HepG2 (cell line): ENCODE measurements at regions not wholly inside any gene's neighbourhood (a gene's known extent, or its start where the extent isn't known, plus 50 kb on each side); places are given as distances from the start of the nearest gene placed in this dataset.

ENCODE experiments used
- ATAC-seq: fragments of 200-7000 bp; cut with Tn5 transposase; 3 replicates; pipeline ENCODE4 v1.9.1; 2020; ENCODE audit warnings: mild to moderate bottlenecking, moderate library complexity
- BruUV-seq: library from RNA; stranded (reverse); fragments of 400-500 nt; replicated peaks from 2 replicates; lab custom pipeline; 2021; lab: Mats Ljungman, UMichigan
- CTCF ChIA-PET: fragments of 300-600 bp; formaldehyde crosslinking; extraction: SDS; loops from one replicate; lab custom pipeline; 2021; ENCODE audit warnings: low total read pairs, inconsistent platforms, low intra/inter-chr PET ratio; lab: Yijun Ruan, JAX
- POLR2A ChIA-PET: fragments of 350-600 bp; sonication (Branson Sonifier 250); formaldehyde crosslinking; loops from one replicate; lab custom pipeline; 2020; ENCODE audit warnings: antibody characterized with exemption, inconsistent platforms; lab: Yijun Ruan, JAX
- DNase-seq: peaks from one replicate; pipeline ENCODE4 v3.0.0-alpha.2; 2015; ENCODE audit warnings: low spot score
- FAIRE-seq: peaks from 3 replicates; lab custom pipeline; 2011; peaks lifted over from hg19 to GRCh38; lab: Jason Lieb, UNC
- H2AFZ ChIP-seq: one replicate; pipeline ENCODE4 v1.6.1; 2011; ENCODE audit warnings: low read length, inconsistent platforms
- H3K27ac ChIP-seq: fragments of 300-600 bp; 3 replicates; pipeline ENCODE4 v1.8.0; 2011; ENCODE audit warnings: mixed run types, mild to moderate bottlenecking, mixed read lengths, low read length, inconsistent platforms; ENCODE audit not compliant: insufficient read depth; ENCODE audit errors: extremely low read length
- H3K27me3 ChIP-seq, 2 experiments: fragments of 200-600 bp in 1 of 2; 2 replicates in 1 of 2; 3 replicates in 1 of 2; pipeline versions ENCODE4 v1.6.0 to v1.8.0; 2011; ENCODE audit warnings: low read length in 2 of 2, mild to moderate bottlenecking in 2 of 2, moderate library complexity in 2 of 2, inconsistent platforms in 1 of 2; ENCODE audit not compliant: insufficient read depth in 2 of 2, control insufficient read depth in 1 of 2
- H3K36me3 ChIP-seq, 2 experiments: fragments of 200-600 bp in 1 of 2; replicated peaks in 1 of 2; 2 replicates in 1 of 2; 3 replicates in 1 of 2; pipeline versions ENCODE4 v1.5.1 to v1.8.0; 2011; ENCODE audit warnings: low read length in 2 of 2, inconsistent platforms in 1 of 2; ENCODE audit not compliant: insufficient read depth in 2 of 2, control insufficient read depth in 1 of 2
- H3K4me1 ChIP-seq: 2 replicates; pipeline ENCODE4 v1.5.1; 2012; ENCODE audit warnings: low read length, inconsistent platforms; ENCODE audit not compliant: insufficient read depth
- H3K4me2 ChIP-seq: 2 replicates; pipeline ENCODE4 v1.6.0; 2011; ENCODE audit warnings: low read depth, low read length, inconsistent platforms
- H3K4me3 ChIP-seq, 3 experiments: fragments of 200-600 bp in 1 of 3; sonication (generic), shearing (Covaris generic) in 1 of 3; replicated peaks in 1 of 3; 2 replicates each; pipeline ENCODE4 v1.5.1; 2011 to 2016; ENCODE audit warnings: low read length in 3 of 3, inconsistent platforms in 2 of 3, low read depth in 2 of 3, mild to moderate bottlenecking in 2 of 3, control low read depth in 1 of 3, mixed read lengths in 1 of 3; ENCODE audit not compliant: insufficient read depth in 1 of 3
- H3K79me2 ChIP-seq: one replicate; pipeline ENCODE4 v1.6.1; 2011; ENCODE audit warnings: low read length, inconsistent platforms; ENCODE audit not compliant: insufficient read depth
- H3K9ac ChIP-seq: 2 replicates; pipeline ENCODE4 v1.6.0; 2011; ENCODE audit warnings: mild to moderate bottlenecking, low read depth, low read length, inconsistent platforms; ENCODE audit not compliant: insufficient read depth
- H3K9me3 ChIP-seq: 2 replicates; pipeline ENCODE4 v1.5.1; 2012; ENCODE audit warnings: mild to moderate bottlenecking, low read length
- H4K20me1 ChIP-seq: 2 replicates; pipeline ENCODE4 v1.6.0; 2011; ENCODE audit warnings: inconsistent platforms, mild to moderate bottlenecking, low read length, moderate library complexity; ENCODE audit not compliant: insufficient read depth
- CENPBD1 ChIP-seq: sonication (generic); formaldehyde crosslinking; IDR thresholded peaks from 2 replicates; pipeline ENCODE4 v1.8.0; 2022; ENCODE audit warnings: missing genetic modification reagents, low read depth, mild to moderate bottlenecking, borderline replicate concordance
- DPF2 ChIP-seq: sonication (generic); formaldehyde crosslinking; IDR thresholded peaks from 2 replicates; pipeline ENCODE4 v1.4.0; 2020; ENCODE audit warnings: mild to moderate bottlenecking, low read depth, missing genetic modification reagents, borderline replicate concordance
- ELF4 ChIP-seq: sonication (generic); formaldehyde crosslinking; IDR thresholded peaks from 2 replicates; pipeline ENCODE4 v1.5.0; 2020; ENCODE audit warnings: missing genetic modification reagents, mild to moderate bottlenecking, moderate library complexity, borderline replicate concordance
- HMG20B ChIP-seq: conservative IDR thresholded peaks from 2 replicates; pipeline ENCODE4 v1.6.1; 2016; ENCODE audit warnings: missing genetic modification reagents, missing compliant biosample characterization
- MAF1 ChIP-seq: sonication (generic); formaldehyde crosslinking; IDR thresholded peaks from 2 replicates; pipeline ENCODE4 v1.5.0; 2020; ENCODE audit warnings: missing genetic modification reagents, borderline replicate concordance
- MYNN ChIP-seq: sonication (generic); formaldehyde crosslinking; IDR thresholded peaks from 2 replicates; pipeline ENCODE4 v1.4.0; 2020; ENCODE audit warnings: mild to moderate bottlenecking, low read depth, missing genetic modification reagents
- PBX3 ChIP-seq: sonication (generic); formaldehyde crosslinking; IDR thresholded peaks from 2 replicates; pipeline ENCODE4 v1.8.1; 2023; ENCODE audit warnings: missing genetic modification reagents, inconsistent platforms, borderline replicate concordance
- REL ChIP-seq: sonication (generic); formaldehyde crosslinking; conservative IDR thresholded peaks from 2 replicates; pipeline ENCODE4 v1.8.0; 2022; ENCODE audit warnings: mild to moderate bottlenecking, missing genetic modification reagents, moderate library complexity
- TMF1 ChIP-seq: sonication (generic); formaldehyde crosslinking; IDR thresholded peaks from 2 replicates; pipeline ENCODE4 v1.8.1; 2022; ENCODE audit warnings: low read depth, missing genetic modification reagents
- ZBTB20 ChIP-seq: sonication (generic); formaldehyde crosslinking; IDR thresholded peaks from 2 replicates; pipeline ENCODE4 v1.8.1; 2023; ENCODE audit warnings: missing genetic modification reagents, low read depth, mild to moderate bottlenecking, borderline replicate concordance
- ZFAT ChIP-seq: sonication (generic); formaldehyde crosslinking; conservative IDR thresholded peaks from 2 replicates; pipeline ENCODE4 v1.8.1; 2023; ENCODE audit warnings: missing genetic modification reagents, inconsistent platforms
- ZKSCAN8 ChIP-seq: IDR thresholded peaks from 2 replicates; pipeline ENCODE4 v1.6.1; 2016; ENCODE audit warnings: borderline replicate concordance, missing genetic modification reagents, missing compliant biosample characterization
- ZMYM4 ChIP-seq: sonication (generic); formaldehyde crosslinking; IDR thresholded peaks from 2 replicates; pipeline ENCODE4 v1.8.1; 2023; ENCODE audit warnings: mild to moderate bottlenecking, missing genetic modification reagents
- ZNF460 ChIP-seq: sonication (generic); formaldehyde crosslinking; IDR thresholded peaks from 2 replicates; pipeline ENCODE4 v1.5.1; 2020; ENCODE audit warnings: missing genetic modification reagents, mild to moderate bottlenecking, borderline replicate concordance
- ZNF503 ChIP-seq: sonication (generic); formaldehyde crosslinking; IDR thresholded peaks from 2 replicates; pipeline ENCODE4 v1.4.0; 2020; ENCODE audit warnings: missing genetic modification reagents
- ZNF580 ChIP-seq: IDR thresholded peaks from 2 replicates; pipeline ENCODE4 v1.6.1; 2016; ENCODE audit warnings: low read depth, borderline replicate concordance
- ZNF768 ChIP-seq: sonication (generic); formaldehyde crosslinking; IDR thresholded peaks from 2 replicates; pipeline ENCODE4 v1.4.0; 2020; ENCODE audit warnings: missing genetic modification reagents
- ZNF777 ChIP-seq: sonication (generic); formaldehyde crosslinking; IDR thresholded peaks from 2 replicates; pipeline ENCODE4 v1.4.0; 2020; ENCODE audit warnings: missing genetic modification reagents
- WGBS: methylation state at CpG from one replicate; pipeline ENCODE4 v1.1.6; 2017; ENCODE audit warnings: low lambda C conversion rate; 5-methylcytosine and 5-hydroxymethylcytosine counted together
- in situ Hi-C: cut with HindIII; loops from 2 replicates; pipeline ENCODE4 v1.10.0; 2017; ENCODE audit warnings: low pct_unique_long_range_greater_than_20kb; ENCODE audit not compliant: extremely low pct_ligation_motif_present
- intact Hi-C: fragments of 100-400 bp; cut with micrococcal nuclease; formaldehyde crosslinking; loops from one replicate; pipeline ENCODE4 v1.10.0; 2022; ENCODE audit not compliant: unreplicated experiment
- TF ChIP-seq, protein P1 (sequence below): sonication (generic); formaldehyde crosslinking; IDR thresholded peaks from 2 replicates; pipeline ENCODE4 v1.8.1; 2023; ENCODE audit warnings: mild to moderate bottlenecking, missing genetic modification reagents
- TF ChIP-seq, protein P2 (sequence below): sonication (generic); formaldehyde crosslinking; IDR thresholded peaks from 2 replicates; pipeline ENCODE4 v1.4.0; 2020; ENCODE audit warnings: mild to moderate bottlenecking, missing genetic modification reagents

GRCh38 chr2:11944311-11944710, 197.9 kb downstream of the LPIN1 start:
- FAIRE-seq (no peak), DNase-seq (no peak), ATAC-seq (no peak)
- H3K4me2 ChIP-seq, result no peak overlapping the region
- intact Hi-C loops (no loop called here), in situ Hi-C loops (no loop called here)
- H2AFZ ChIP-seq, result no peak overlapping the region
- H3K79me2 ChIP-seq, result no peaks in the 10 kb centered on the region
- CTCF ChIA-PET, result no interaction called here
- H3K9ac ChIP-seq, result no peak overlapping the region
- TF ChIP-seq ZNF768 (CRISPR knock-in tag), result no peak
- TF ChIP-seq, protein P1, sequence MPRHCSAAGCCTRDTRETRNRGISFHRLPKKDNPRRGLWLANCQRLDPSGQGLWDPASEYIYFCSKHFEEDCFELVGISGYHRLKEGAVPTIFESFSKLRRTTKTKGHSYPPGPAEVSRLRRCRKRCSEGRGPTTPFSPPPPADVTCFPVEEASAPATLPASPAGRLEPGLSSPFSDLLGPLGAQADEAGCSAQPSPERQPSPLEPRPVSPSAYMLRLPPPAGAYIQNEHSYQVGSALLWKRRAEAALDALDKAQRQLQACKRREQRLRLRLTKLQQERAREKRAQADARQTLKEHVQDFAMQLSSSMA (CRISPR knock-in tag), result no peak
- no peak for TF ChIP-seq CENPBD1 (CRISPR knock-in tag)
- TF ChIP-seq TMF1, result no peak
- no peak for TF ChIP-seq ZNF503 (CRISPR knock-in tag)
- no peak for TF ChIP-seq REL (CRISPR knock-in tag)
- TF ChIP-seq ZNF460 (CRISPR knock-in tag), result no peak
- TF ChIP-seq ZBTB20 (CRISPR knock-in tag), result no peak
- TF ChIP-seq, protein P2, sequence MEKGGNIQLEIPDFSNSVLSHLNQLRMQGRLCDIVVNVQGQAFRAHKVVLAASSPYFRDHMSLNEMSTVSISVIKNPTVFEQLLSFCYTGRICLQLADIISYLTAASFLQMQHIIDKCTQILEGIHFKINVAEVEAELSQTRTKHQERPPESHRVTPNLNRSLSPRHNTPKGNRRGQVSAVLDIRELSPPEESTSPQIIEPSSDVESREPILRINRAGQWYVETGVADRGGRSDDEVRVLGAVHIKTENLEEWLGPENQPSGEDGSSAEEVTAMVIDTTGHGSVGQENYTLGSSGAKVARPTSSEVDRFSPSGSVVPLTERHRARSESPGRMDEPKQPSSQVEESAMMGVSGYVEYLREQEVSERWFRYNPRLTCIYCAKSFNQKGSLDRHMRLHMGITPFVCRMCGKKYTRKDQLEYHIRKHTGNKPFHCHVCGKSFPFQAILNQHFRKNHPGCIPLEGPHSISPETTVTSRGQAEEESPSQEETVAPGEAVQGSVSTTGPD (CRISPR knock-in tag), result no peak
- TF ChIP-seq DPF2 (CRISPR knock-in tag), result no peak
- no peak for TF ChIP-seq ZNF777
- no peak for TF ChIP-seq MYNN (CRISPR knock-in tag)
- no peak for TF ChIP-seq MAF1 (CRISPR knock-in tag)
- TF ChIP-seq HMG20B (CRISPR knock-in tag), result no peak
- no peak for TF ChIP-seq ZNF580 (CRISPR knock-in tag)
- TF ChIP-seq ZFAT (CRISPR knock-in tag), result no peak
- TF ChIP-seq ZMYM4 (CRISPR knock-in tag), result no peak
- no peak for TF ChIP-seq ELF4 (CRISPR knock-in tag)
- TF ChIP-seq ZKSCAN8, result no peak
- TF ChIP-seq PBX3 (CRISPR knock-in tag), result no peak
- no peaks in the 10 kb centered on the region for H4K20me1 ChIP-seq
- no peaks in the 10 kb centered on the region for H3K36me3 ChIP-seq
- no TSS peak for BruUV-seq
- WGBS, result 34% methylated on average over 4 of the region's 4 CpGs
- H3K4me1 ChIP-seq, result no peaks in the 10 kb centered on the region
- no peaks in the 10 kb centered on the region for H3K9me3 ChIP-seq
- POLR2A ChIA-PET, result no interaction called here
- no peaks in the 10 kb centered on the region for H3K27me3 ChIP-seq
- no peak overlapping the region for H3K27ac ChIP-seq
- no peak overlapping the region for H3K4me3 ChIP-seq
